ENCODE measurements at regions not wholly inside any gene's neighbourhood (a gene's known extent, or its start where the extent isn't known, plus 50 kb on each side); places are given as distances from the start of the nearest gene placed in this dataset.
"Not testable (repeated sequence)": the region's sequence is repeated elsewhere in the genome, so short reads cannot be mapped to it uniquely, and the experiment has no call there.

DNA sequence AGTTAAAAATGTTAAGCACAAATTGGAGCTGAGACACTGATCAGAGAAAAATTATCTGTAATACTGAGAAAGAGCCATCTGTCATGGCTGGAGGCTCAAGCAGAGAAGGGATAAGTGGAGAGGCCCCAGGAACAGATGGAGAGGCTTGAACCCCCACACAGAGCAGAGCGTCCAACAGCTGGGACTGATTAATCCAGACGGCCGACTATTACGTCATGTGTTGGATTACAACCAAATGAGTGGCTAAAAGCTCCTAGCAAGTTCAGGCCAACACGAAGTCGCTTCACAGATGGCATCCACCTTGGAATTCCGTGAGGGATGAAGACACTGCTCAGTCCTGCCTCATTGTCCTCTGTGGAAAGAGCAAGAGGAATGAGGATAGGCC is 57.7 kb upstream of the ATXN3L start:
- DNase-seq (ENCODE audit: low read depth): peak; percentile 85
- H3K4me3 ChIP-seq (ENCODE audit: control insufficient read depth, low read depth, low read length): no peak overlapping the region
- TF ChIP-seq, protein P1, sequence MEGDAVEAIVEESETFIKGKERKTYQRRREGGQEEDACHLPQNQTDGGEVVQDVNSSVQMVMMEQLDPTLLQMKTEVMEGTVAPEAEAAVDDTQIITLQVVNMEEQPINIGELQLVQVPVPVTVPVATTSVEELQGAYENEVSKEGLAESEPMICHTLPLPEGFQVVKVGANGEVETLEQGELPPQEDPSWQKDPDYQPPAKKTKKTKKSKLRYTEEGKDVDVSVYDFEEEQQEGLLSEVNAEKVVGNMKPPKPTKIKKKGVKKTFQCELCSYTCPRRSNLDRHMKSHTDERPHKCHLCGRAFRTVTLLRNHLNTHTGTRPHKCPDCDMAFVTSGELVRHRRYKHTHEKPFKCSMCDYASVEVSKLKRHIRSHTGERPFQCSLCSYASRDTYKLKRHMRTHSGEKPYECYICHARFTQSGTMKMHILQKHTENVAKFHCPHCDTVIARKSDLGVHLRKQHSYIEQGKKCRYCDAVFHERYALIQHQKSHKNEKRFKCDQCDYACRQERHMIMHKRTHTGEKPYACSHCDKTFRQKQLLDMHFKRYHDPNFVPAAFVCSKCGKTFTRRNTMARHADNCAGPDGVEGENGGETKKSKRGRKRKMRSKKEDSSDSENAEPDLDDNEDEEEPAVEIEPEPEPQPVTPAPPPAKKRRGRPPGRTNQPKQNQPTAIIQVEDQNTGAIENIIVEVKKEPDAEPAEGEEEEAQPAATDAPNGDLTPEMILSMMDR (IDR thresholded peaks at IDR 0.05; ENCODE audit: control insufficient read depth, insufficient read depth, low read depth, low read length, missing control alignments): no peak

- H3K4me3 ChIP-seq (ENCODE audit: control insufficient read depth, low read depth, low read length): no peak overlapping the region
- peak; percentile 98 for DNase-seq (ENCODE audit: low read depth)
Measured at GRCh38 chrX:13376857-13377549, 57.1 kb upstream of the ATXN3L start.

DNA sequence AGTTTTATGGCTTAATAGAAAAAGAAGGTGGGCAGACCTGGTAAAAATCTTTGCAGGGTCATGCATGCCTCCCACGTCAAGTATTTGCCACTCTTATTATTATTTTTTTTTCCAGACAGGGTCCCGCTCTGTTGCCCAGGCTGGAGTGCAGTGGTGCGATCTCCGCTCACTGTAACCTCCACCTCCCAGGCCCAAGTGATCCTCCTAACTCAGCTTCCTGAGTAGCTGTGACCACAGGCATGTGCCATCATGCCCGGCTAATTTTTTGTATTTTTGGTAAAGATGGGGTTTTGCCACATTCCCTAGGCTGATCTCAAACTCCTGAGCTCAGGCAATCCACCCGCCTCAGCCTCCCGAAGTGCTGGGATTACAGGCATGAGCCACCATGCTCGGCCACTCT is 55.7 kb upstream of the ATXN3L start:
- not testable (repeated sequence) for DNase-seq (ENCODE audit: low read depth); H3K4me3 ChIP-seq (ENCODE audit: control insufficient read depth, low read depth, low read length)

More at GRCh38 chrX:13376857-13377549, 57.1 kb upstream of the ATXN3L start:
- TF ChIP-seq, protein P1 (IDR thresholded peaks at IDR 0.05; ENCODE audit: control insufficient read depth, insufficient read depth, low read depth, low read length, missing control alignments): no peak

DNA sequence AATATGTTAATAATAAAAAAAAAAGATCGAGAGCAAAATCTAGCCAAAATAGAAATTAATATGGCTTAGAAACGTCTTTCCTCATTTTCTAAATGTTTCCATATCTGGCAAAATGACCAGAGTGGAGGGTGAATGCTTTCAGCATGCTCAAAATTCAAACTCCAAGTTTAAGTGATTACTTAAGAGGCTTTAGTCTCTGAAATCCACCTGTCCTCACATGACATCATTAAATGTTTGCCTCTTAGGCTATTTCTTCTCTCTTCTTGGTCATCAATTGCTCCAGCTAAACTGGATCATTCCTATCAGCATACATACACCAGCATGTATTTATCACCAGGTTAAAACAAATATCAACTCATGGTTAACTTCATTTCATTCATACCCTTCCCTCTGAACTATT is 54.5 kb upstream of the ATXN3L start:
- no peak overlapping the region for H3K4me3 ChIP-seq (ENCODE audit: control insufficient read depth, low read depth, low read length)
- TF ChIP-seq, protein P1 (IDR thresholded peaks at IDR 0.05; ENCODE audit: control insufficient read depth, insufficient read depth, low read depth, low read length, missing control alignments): no peak
- DNase-seq (ENCODE audit: low read depth): no peak

DNA sequence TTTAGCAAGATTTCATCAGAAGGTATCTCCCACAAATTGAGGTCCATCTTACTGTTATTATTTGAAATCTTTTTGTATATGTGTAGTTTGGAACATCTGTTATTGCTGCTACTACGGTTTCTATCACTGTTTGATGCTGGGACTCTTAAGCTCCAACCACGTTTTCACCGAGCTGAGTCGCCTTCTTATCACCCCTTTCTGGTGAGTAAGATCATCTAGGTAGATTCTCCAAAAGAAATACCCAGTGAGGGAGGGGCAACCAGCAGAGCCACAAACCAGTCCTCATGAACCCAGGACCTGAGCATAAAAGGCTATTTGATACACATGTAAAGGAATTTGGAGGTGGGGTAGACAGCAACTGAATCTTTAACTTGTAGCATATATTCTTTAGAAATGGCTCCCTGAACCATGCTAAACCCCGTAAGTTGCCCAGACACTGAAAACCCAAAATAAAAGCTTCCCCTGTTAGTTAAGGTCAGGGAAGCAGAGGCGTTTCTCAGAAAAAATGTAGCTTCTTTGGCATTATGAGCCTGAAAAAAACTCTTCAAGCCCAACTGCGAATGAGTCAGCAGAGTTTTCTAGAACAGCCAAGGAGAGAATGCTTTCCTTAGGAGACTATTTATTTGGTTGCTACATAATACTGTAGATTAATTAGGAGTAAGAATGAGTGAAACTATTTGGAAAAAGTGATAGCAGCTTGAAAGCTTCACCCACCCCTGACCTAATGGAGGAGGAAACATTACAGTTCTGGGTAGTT is 53.8 kb upstream of the ATXN3L start:
- TF ChIP-seq, protein P1 (IDR thresholded peaks at IDR 0.05; ENCODE audit: control insufficient read depth, insufficient read depth, low read depth, low read length, missing control alignments): no peak
- H3K4me3 ChIP-seq (ENCODE audit: control insufficient read depth, low read depth, low read length): no peak overlapping the region
- peak; percentile 65 for DNase-seq (ENCODE audit: low read depth)

DNA sequence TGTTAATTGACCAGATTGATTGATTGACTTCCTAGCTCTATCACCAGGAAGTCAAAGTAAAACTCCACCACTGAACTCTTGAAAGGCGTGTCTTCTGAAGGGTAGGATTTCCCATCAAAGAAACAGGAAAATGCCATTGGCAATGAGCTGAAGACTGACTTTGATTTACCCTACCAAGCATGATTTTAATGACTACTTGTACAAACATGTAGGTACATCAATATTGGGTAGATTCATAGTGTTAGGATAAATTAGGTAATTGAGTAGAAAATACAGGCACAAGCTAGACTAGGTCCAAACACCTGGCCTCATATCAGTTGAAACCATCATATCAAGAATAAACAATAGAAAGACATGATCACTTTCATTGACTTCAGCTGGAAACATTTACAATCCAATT is 53.2 kb upstream of the ATXN3L start:
- no peak overlapping the region for H3K4me3 ChIP-seq (ENCODE audit: control insufficient read depth, low read depth, low read length)
- TF ChIP-seq, protein P1 (IDR thresholded peaks at IDR 0.05; ENCODE audit: control insufficient read depth, insufficient read depth, low read depth, low read length, missing control alignments): no peak
- DNase-seq (ENCODE audit: low read depth): no peak
